ENCODE measurements at regions not wholly inside any gene's neighbourhood (a gene's known extent, or its start where the extent isn't known, plus 50 kb on each side); places are given as distances from the start of the nearest gene placed in this dataset.

DNA sequence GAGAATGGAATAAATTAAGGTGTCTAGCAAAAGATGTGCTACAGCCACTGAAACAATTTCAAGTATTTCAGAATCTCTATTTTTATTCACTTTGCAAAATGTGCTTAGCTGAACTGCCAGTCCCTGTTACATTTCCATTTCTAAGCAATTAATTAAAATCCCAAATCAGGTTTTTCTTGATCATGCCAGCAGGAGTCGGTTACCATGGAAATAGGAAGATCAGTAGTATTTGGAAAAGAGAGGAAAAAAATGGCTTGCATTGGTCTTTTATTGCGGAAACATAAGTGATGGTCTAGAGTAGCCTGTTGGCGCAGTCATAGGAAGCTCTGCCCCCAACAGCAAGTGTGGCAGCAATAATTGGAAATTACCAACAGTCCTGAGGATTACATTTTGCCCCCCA is 867.1 kb downstream of the GATA3 start:
- H3K36me3 Mint-ChIP-seq (ENCODE audit: low read depth, unreplicated experiment): no peaks in the 10 kb centered on the region
- Histone ChIP-seq H3K79me2 (ENCODE audit: insufficient read depth, low read length) (no peaks in the 10 kb centered on the region), H2AFZ (ENCODE audit: low read depth, low read length) (no peak overlapping the region), H3K9me3 (ENCODE audit: insufficient read depth, low read depth, low read length) (no peaks in the 10 kb centered on the region), H3K4me1 (ENCODE audit: insufficient read depth, low read length) (no peaks in the 10 kb centered on the region), H3K9ac (ENCODE audit: low read length) (no peak overlapping the region), H3K27ac (ENCODE audit: low read depth, low read length) (no peak overlapping the region), H3K27me3 (ENCODE audit: insufficient read depth, low read length) (no peaks in the 10 kb centered on the region), H4K20me1 (ENCODE audit: insufficient read depth, low read length) (no peaks in the 10 kb centered on the region), H3K4me2 (ENCODE audit: low read length) (no peak overlapping the region), H3K4me3 (ENCODE audit: insufficient read depth, low read depth, low read length) (no peak overlapping the region), H3K36me3 (ENCODE audit: insufficient read depth, low read length) (no peaks in the 10 kb centered on the region)
- H3K9me3 Mint-ChIP-seq (ENCODE audit: unreplicated experiment): no peaks in the 10 kb centered on the region
- DNase-seq (ENCODE audit: low read depth) (no peak), FAIRE-seq (no peak)
- H3K27me3 Mint-ChIP-seq (ENCODE audit: low read depth, unreplicated experiment): no peaks in the 10 kb centered on the region
- no peak overlapping the region for H3K27ac Mint-ChIP-seq (ENCODE audit: unreplicated experiment)
- H3K4me1 Mint-ChIP-seq (ENCODE audit: low read depth, unreplicated experiment): peaks cover 5% of the 10 kb centered on the region
- no peak overlapping the region for H3K4me3 Mint-ChIP-seq (ENCODE audit: unreplicated experiment)
- TF ChIP-seq EZH2 (IDR thresholded peaks at IDR 0.05; ENCODE audit: insufficient read depth, low read length): no peak
- TF ChIP-seq, protein P1, sequence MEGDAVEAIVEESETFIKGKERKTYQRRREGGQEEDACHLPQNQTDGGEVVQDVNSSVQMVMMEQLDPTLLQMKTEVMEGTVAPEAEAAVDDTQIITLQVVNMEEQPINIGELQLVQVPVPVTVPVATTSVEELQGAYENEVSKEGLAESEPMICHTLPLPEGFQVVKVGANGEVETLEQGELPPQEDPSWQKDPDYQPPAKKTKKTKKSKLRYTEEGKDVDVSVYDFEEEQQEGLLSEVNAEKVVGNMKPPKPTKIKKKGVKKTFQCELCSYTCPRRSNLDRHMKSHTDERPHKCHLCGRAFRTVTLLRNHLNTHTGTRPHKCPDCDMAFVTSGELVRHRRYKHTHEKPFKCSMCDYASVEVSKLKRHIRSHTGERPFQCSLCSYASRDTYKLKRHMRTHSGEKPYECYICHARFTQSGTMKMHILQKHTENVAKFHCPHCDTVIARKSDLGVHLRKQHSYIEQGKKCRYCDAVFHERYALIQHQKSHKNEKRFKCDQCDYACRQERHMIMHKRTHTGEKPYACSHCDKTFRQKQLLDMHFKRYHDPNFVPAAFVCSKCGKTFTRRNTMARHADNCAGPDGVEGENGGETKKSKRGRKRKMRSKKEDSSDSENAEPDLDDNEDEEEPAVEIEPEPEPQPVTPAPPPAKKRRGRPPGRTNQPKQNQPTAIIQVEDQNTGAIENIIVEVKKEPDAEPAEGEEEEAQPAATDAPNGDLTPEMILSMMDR (IDR thresholded peaks at IDR 0.05; ENCODE audit: insufficient read depth, low read depth, low read length): no peak

DNA sequence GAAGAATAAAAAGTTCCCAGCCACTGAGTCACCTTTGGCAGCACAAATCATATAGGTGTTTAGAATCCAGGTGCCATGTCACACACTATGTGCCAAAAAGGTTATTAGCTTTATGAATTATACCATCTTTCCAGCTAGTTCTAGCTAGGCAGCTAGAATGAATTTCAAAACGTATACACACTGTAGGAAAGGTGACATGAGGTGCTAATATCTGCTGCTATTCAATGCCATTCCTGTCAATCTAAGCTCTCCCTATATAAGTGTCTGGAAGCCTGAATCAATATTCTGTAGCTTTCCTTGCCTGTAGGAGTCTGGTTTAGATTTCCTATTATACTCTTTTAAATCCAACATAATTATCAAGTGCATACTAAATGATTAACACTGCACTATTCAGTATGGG is 868.6 kb downstream of the GATA3 start:
- no peak for DNase-seq (ENCODE audit: low read depth)
- Histone ChIP-seq H2AFZ (ENCODE audit: low read depth, low read length) (no peak overlapping the region), H3K27ac (ENCODE audit: low read depth, low read length) (no peak overlapping the region), H3K9ac (ENCODE audit: low read length) (no peak overlapping the region), H3K9me3 (ENCODE audit: insufficient read depth, low read depth, low read length) (no peaks in the 10 kb centered on the region), H3K4me1 (ENCODE audit: insufficient read depth, low read length) (no peaks in the 10 kb centered on the region), H3K4me2 (ENCODE audit: low read length) (no peak overlapping the region), H3K36me3 (ENCODE audit: insufficient read depth, low read length) (no peaks in the 10 kb centered on the region), H3K27me3 (ENCODE audit: insufficient read depth, low read length) (no peaks in the 10 kb centered on the region), H3K4me3 (ENCODE audit: insufficient read depth, low read depth, low read length) (no peak overlapping the region), H3K79me2 (ENCODE audit: insufficient read depth, low read length) (no peaks in the 10 kb centered on the region), H4K20me1 (ENCODE audit: insufficient read depth, low read length) (no peaks in the 10 kb centered on the region)
- no peaks in the 10 kb centered on the region for H3K27me3 Mint-ChIP-seq (ENCODE audit: low read depth, unreplicated experiment)
- H3K9me3 Mint-ChIP-seq (ENCODE audit: unreplicated experiment): no peaks in the 10 kb centered on the region
- H3K27ac Mint-ChIP-seq (ENCODE audit: unreplicated experiment): no peak overlapping the region
- TF ChIP-seq EZH2 (IDR thresholded peaks at IDR 0.05; ENCODE audit: insufficient read depth, low read length): no peak
- TF ChIP-seq, protein P1 (IDR thresholded peaks at IDR 0.05; ENCODE audit: insufficient read depth, low read depth, low read length): no peak
- peaks cover 5% of the 10 kb centered on the region for H3K4me1 Mint-ChIP-seq (ENCODE audit: low read depth, unreplicated experiment)
- no peak for FAIRE-seq
- H3K4me3 Mint-ChIP-seq (ENCODE audit: unreplicated experiment): no peak overlapping the region
- H3K36me3 Mint-ChIP-seq (ENCODE audit: low read depth, unreplicated experiment): no peaks in the 10 kb centered on the region

DNA sequence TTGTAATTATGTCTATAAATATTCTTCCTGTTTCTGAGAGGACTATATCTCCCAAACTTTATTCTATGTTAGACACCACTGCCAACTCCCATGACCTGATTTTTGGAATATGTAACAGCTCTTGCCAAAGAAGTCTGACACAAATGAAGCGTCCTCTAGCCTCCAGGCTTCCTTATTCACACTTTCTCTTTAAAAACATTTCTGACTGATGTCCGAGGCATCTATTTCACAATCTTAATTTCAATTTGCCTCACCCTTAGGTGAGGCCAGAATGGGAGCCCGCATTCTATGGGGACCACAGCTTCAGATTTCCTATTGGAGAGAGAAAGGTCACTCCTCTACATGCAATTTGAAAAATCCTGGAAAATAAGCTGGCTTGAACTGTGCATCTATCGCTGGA is 873.2 kb downstream of the GATA3 start:
- Histone ChIP-seq H3K4me3 (ENCODE audit: insufficient read depth, low read depth, low read length) (no peak overlapping the region), H3K9me3 (ENCODE audit: insufficient read depth, low read depth, low read length) (no peaks in the 10 kb centered on the region), H4K20me1 (ENCODE audit: insufficient read depth, low read length) (no peaks in the 10 kb centered on the region), H3K9ac (ENCODE audit: low read length) (no peak overlapping the region), H3K36me3 (ENCODE audit: insufficient read depth, low read length) (no peaks in the 10 kb centered on the region), H3K27me3 (ENCODE audit: insufficient read depth, low read length) (no peaks in the 10 kb centered on the region), H2AFZ (ENCODE audit: low read depth, low read length) (no peak overlapping the region), H3K4me1 (ENCODE audit: insufficient read depth, low read length) (no peaks in the 10 kb centered on the region), H3K4me2 (ENCODE audit: low read length) (no peak overlapping the region), H3K27ac (ENCODE audit: low read depth, low read length) (no peak overlapping the region), H3K79me2 (ENCODE audit: insufficient read depth, low read length) (no peaks in the 10 kb centered on the region)
- no peak for TF ChIP-seq EZH2 (IDR thresholded peaks at IDR 0.05; ENCODE audit: insufficient read depth, low read length)
- TF ChIP-seq, protein P1 (IDR thresholded peaks at IDR 0.05; ENCODE audit: insufficient read depth, low read depth, low read length): no peak
- Mint-ChIP-seq H3K27me3 (ENCODE audit: low read depth, unreplicated experiment) (no peaks in the 10 kb centered on the region), H3K9me3 (ENCODE audit: unreplicated experiment) (no peaks in the 10 kb centered on the region), H3K27ac (ENCODE audit: unreplicated experiment) (no peak overlapping the region), H3K4me3 (ENCODE audit: unreplicated experiment) (no peak overlapping the region), H3K4me1 (ENCODE audit: low read depth, unreplicated experiment) (no peaks in the 10 kb centered on the region), H3K36me3 (ENCODE audit: low read depth, unreplicated experiment) (no peaks in the 10 kb centered on the region)
- no peak for DNase-seq (ENCODE audit: low read depth)
- FAIRE-seq: no peak
